Nucleus accumbens (tissue), 56 donors: ENCODE measurements at regions not wholly inside any gene's neighbourhood (a gene's known extent, or its start where the extent isn't known, plus 50 kb on each side); places are given as distances from the start of the nearest gene placed in this dataset.

Source experiments
- DNase-seq, 56 donors: peaks; one replicate each; lab custom pipeline; 2025; lab: John Stamatoyannopoulos, UW

DNA sequence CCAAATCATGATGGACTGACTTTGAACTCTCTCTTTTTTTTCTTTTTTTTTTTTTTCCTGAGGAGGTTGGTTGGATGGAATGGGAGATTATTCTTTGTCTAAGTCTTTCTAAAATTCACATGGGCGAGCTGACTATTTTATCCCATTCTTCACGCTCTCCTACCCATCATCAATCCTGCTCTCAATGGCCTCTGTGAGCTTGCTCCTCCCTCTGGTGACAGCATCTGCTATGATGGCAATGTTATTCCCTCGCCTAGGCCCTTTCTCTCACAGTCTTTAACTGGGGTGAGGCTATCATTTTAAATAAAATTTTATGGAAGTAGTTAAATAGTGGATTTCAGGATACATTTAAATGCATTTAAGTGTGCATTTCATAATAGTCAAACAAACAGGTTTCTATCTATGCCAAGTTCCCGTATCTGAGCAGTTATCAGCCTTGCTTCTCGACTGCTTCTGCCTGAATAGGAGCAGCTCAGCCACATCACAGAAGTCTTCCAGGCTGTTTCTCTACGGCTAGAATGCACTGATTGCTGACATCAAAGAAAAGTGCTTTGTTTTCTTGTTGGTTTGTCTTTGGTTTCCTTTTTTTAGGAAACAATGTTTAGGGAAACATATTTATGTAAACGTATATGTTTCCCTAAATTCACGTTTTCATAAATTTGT lies 2233.8 kb downstream of the MAT2B start:
- no peak for DNase-seq

DNA sequence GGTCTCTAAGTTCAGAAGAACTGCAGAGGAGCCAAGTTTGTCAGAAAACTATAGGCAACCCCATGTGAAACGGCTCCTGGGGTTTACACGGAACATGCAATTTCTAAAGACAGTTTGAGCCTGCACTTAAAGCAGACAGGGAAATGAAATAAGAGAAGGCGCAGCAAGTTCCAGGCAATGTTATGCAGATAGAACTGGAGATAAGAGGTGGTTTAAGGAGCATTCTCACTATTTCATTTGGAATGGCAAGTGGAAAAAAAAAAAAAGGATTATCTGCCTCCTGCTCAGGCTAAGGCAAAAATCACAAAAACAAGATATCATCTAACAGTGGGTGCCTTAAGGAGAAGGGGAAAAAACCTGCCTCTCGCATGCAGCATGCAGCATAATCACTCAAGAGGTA lies 2252.4 kb downstream of the MAT2B start:
- DNase-seq = no peak

DNA sequence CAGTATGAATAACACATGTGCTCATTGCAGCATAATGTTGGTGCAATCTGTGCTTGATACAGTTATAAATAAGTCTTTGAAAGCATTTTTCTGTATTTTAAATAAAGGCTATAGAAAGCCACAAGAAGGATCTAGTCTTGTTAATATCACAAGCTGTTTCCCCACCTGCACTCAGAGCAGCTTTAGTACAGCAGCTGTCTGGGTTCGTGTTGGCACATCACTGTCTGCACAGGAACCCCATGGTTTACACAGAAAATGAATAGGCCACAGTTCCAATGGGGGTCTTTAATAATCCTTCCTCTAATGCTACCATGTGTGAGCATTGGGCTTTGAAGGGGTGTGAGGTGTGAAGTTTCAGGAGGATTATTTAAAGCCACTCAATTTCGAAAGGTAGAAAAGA lies 2269.7 kb downstream of the MAT2B start:
- no peak for DNase-seq

- no peak for DNase-seq
These were observed 2274.1 kb downstream of the MAT2B start for GRCh38 chr5:165779505-165779904.

DNA sequence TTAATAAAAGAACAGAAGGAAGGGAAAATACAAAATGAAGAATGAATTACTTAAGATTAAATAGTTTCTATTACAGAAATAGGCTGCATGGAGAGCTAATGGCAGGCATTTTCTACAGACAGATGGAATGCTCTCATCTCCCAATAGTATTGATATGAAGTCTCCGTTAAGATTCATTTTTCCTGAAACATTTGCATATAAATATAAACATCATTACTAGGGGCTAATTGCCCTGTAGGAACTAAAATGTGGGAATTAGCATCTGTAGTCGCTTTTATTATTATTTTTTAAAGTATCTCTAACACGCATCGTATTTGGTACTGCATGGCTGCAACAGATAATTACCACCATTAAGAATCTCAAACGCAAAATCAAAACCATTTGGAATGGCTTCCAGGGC lies 2275.5 kb downstream of the MAT2B start:
- DNase-seq = no peak

DNA sequence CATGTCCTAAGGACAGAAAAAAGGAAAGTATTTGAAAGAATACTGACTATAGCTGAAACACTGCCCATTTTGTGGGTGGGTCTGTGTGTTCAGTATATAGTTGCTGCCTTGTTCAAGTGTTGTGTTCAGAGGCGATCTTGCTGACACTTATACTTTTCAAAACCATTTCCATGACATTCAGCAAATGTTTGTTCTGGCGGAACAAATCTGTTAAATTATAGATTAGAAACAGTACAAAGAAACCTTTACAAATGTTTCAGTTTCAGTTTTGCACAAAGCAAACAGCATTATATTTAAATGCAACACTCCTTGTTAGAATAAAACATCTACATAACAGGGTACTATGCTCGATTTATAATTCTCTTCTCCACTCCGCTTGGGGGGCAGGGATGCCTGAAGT lies 2276.3 kb downstream of the MAT2B start:
- DNase-seq = no peak

DNA sequence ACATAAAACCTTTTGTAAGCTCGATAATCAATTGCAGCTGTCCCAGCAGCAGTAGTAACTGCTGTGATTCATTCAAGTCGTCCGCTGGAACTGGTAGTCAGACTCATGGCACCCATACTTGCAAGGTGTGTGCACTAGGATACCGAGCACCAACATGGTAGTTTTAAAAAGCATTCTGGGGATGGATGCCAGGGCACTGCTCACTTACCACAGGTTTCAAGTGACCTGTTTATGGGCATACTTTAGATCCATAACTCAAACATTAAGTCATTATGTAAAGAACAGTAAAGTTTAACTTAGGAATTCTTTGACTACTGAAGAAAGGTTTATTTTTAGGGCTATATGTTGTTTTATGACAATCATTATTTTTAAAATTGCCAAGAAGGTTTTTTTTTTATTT lies 2277.6 kb downstream of the MAT2B start:
- no peak for DNase-seq

- DNase-seq = no peak
These were observed 2280.7 kb downstream of the MAT2B start for GRCh38 chr5:165786073-165786472.

- no peak for DNase-seq
These were observed 2289.7 kb downstream of the MAT2B start for GRCh38 chr5:165795073-165795472.

DNA sequence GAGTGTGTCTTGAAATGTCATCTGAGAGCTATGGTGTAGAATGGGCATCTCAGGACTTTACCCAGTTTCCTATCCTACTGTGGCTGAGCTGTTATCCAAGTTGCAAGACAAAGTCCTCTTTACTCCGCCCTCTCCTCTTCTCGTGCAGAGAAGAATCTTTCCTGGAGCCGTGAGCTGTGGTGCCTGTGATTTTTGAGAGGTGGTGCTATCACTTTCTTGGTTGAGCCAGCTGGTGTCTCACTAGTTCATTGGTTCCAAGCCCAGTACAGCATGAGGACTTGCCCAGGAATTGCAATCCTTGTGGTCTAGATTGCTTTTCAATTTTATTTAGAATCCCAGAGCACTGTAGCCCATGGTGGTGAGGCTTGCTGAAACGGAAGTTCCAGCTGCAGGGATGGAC lies 2300.3 kb downstream of the MAT2B start:
- no peak for DNase-seq

DNA sequence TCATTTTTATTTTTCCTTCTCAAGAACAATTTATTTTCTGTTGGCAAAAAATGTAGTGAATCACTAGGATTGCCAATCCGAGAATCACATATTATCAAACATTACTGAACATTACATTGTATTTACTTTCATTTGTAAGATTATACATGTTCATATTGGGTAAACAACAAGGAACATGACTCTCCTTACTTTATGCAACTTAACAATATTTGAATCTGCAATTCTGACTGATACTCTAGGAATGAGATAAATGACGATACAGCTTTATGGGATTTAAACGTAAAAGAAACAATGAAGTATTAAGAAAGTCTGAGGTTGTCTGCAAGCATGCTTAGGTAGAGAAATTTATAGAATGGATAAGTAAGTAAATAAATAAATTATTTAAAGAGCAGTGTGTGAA lies 2302.9 kb downstream of the MAT2B start:
- DNase-seq = no peak

DNA sequence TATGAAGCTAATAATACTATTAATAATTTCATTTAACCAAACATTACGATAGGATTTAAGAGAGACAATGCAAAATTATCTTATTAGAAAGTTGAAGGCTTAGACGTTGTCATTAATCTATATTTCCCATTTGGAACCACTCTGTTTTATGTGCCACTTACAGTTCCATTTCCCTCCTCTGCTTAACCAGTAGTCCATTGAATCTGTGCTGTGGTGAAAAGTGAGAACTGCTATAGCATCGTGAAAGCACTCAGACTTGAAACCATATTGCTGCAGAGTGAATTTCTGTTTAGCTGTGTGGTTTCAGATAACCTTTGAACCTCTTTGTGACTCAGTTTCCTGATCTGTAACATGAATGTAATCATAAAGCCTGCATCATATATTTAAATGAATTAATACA lies 2304.5 kb downstream of the MAT2B start:
- no peak for DNase-seq

GRCh38 chr5:165829504-165829903 lies 2324.1 kb downstream of the MAT2B start:
- DNase-seq = no peak

DNA sequence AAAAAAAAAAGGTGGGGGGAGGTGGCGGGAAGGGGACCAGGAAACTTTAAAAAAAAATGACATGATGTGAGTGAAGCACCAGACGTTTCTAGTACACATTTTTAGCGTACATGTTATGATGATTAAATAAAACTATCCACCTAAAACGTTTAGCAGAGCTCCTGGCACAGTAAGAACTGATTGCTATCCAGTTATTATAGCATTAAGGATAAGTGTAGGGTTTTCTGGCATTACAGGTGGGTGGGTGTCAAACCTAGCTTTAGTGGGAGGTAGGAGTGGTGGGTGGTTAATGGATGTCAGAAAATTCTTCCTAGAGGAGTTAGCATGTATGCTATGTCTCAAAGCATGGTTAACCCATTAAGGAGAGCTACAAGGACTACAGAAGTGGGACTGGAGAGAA lies 2329.5 kb downstream of the MAT2B start:
- peak in 3 of 56 donors; percentile 1 to 2 (median 2) for DNase-seq

DNA sequence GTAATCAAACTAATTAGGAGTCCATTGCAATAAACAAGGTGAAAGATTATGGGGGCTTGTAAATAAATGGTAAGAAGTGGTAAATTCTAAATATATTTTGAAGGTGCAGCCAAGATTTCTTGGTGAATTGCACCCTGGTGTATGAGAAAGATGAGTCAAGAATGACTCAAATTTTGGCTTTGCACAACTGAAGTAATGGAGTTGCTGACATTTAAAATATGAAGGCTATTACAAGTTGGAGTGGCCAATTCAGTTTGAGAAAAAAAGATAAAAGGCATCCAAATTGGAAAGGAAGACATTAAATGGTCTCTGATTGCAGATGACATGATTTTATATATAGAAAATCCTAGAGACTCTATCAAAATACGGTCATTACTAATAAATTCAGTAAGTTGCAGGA lies 2330.6 kb downstream of the MAT2B start:
- DNase-seq = no peak

DNA sequence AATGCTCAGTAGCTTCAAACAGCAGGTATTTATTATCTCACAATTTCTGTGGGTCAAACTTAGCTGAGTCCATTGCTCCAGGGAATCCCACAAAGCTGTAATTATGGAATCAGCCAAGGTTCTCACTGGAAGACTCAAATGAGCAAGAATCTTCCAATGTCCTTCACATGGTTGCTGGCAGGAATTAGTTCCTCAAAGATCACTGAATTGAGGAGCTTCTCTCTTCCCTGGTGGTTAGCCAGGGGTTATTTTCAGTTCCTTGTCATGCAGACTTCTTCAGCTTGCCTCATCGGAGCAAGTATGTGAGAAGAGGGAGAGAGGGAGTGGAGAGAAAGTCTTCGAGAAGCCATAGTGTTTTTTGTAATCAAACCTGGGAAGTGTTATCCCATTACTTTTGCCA lies 2331.9 kb downstream of the MAT2B start:
- no peak for DNase-seq

GRCh38 chr5:165844571-165844970 lies 2339.2 kb downstream of the MAT2B start:
- no peak for DNase-seq

- DNase-seq = no peak
These were observed 2352.7 kb downstream of the MAT2B start for GRCh38 chr5:165858118-165858517.

- no peak for DNase-seq
These were observed 2353.8 kb downstream of the MAT2B start for GRCh38 chr5:165859251-165859650.

DNA sequence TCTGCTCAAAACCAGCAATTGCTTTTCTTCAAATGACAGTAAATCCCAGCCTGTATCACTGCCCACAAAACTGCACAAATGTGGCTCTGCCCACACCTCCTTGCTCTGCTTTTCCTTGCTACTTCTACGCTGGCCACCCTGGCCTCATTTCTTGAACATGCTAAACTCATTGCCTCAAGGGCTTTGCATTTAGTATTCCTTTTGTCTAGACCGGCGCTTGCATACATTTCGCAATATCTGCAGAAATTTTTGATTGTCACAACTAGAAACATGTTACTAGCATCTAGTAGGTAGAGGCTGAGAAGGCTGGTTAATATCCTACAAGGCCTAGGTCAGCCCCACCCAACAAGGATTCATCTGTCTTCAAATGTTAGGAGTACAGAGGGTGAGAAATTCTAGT lies 2357.8 kb downstream of the MAT2B start:
- no peak for DNase-seq

DNA sequence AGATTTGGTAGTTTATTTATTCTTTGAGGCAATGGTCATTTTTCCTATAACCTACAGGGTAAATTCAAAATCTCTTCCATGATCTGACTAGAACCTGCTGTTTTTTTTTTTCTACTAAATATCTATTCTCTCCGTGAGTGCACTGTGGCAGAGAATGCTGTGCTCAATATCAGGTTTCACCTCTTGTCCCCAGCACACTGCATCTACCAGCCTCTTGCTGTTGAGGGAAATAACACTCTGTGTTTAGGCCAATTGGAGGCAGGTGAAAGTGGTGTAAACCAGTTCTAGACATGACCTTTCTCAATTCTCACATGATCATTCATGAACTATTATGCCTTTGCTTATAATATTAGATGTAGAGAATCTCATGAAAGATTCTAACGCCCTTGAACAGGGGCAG lies 2365.9 kb downstream of the MAT2B start:
- no peak for DNase-seq

DNA sequence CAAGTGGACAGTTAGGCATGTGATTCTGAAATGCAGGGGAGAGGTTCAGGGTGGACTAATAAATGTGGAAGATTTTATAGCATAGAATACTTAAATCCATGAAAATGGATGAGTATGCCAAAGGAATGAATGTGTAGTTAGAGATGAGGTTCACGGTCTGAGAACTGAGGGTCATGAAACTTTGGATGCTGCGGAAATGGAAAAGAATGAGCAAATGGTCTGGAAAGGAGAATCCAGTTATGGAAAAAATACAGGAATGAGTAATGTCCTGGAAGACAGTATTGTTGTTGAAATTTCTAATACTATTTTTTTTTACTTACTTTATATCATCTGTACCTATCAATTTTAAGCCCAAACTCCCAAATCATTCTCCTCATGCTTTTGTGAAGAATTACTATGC lies 2369.4 kb downstream of the MAT2B start:
- no peak for DNase-seq

- DNase-seq = no peak
These were observed 2371.1 kb downstream of the MAT2B start for GRCh38 chr5:165876538-165876937.
